ENCODE measurements at regions not wholly inside any gene's neighbourhood (a gene's known extent, or its start where the extent isn't known, plus 50 kb on each side); places are given as distances from the start of the nearest gene placed in this dataset.

DNA sequence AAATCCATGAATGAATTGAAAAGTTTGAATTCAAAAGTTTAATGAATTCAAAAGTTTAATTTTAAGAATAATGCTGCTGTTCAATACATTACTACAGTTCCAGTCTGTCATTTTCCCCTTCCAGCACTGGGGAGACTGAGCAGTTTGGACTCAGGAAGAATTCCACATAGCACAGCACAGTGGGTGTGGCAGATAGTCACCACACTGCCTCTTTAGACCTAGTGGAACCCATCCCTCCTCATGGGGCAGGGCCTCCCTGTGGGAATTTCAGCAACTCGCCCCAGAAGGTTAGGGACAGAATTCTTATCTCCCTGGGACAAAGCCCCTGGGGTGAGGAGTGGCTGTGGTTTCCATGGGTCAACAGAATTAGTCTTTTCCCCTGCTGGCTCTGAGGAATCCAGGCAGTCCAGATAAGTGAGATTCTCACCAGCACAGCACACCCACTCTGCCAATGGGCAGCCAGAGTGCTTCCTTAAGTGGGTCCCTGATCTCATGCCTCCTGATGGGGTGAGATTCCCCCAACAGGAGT lies 442.0 kb upstream of the SYT4 start:
- no peak for FAIRE-seq
- DNase-seq (ENCODE audit: insufficient read length, low spot score), result no peak
- TF ChIP-seq, protein P1, sequence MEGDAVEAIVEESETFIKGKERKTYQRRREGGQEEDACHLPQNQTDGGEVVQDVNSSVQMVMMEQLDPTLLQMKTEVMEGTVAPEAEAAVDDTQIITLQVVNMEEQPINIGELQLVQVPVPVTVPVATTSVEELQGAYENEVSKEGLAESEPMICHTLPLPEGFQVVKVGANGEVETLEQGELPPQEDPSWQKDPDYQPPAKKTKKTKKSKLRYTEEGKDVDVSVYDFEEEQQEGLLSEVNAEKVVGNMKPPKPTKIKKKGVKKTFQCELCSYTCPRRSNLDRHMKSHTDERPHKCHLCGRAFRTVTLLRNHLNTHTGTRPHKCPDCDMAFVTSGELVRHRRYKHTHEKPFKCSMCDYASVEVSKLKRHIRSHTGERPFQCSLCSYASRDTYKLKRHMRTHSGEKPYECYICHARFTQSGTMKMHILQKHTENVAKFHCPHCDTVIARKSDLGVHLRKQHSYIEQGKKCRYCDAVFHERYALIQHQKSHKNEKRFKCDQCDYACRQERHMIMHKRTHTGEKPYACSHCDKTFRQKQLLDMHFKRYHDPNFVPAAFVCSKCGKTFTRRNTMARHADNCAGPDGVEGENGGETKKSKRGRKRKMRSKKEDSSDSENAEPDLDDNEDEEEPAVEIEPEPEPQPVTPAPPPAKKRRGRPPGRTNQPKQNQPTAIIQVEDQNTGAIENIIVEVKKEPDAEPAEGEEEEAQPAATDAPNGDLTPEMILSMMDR (IDR thresholded peaks at IDR 0.05; ENCODE audit: insufficient read depth, missing control alignments), result no peak

DNA sequence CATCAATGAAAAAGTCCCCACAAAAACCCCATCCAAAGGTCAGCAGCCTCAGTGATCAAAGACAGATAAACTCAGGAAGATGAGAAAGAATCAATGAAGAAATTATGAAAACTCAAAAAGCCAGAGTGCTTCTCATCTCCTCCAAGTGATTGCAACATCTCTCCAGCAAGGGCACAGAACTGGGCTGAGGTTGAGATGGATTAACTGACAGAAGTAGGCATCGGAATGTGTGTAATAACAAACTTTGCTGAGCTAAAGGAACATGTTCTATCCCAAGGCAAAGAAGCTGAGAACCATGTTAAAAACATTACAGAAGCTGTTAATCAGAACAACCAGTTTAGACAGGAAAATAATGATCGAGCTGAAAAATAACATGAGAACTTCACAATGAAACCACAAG lies 442.8 kb upstream of the SYT4 start:
- DNase-seq (ENCODE audit: insufficient read length, low spot score) (no peak), FAIRE-seq (no peak)
- TF ChIP-seq, protein P1 (IDR thresholded peaks at IDR 0.05; ENCODE audit: insufficient read depth, missing control alignments), result no peak

DNA sequence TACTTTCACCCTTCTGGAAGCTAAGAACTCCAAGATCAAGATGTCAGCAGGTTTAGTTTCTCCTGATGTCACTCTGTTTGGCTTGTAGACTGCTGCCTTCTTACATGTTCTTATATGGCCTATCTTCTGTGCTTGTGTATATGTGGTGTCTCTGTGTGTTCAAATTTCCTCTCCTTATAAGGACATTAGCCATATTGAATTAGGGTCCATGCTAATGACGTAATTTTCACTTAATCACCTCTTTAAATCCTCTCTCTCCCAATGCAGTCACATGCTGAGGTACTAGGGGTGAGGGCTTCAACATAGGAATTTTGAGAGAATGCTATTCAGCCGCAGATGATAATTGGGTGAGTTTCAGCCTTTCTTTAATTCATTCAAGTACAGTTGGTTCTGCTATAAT lies 458.3 kb upstream of the SYT4 start:
- TF ChIP-seq, protein P1 (IDR thresholded peaks at IDR 0.05; ENCODE audit: insufficient read depth, missing control alignments), result no peak
- DNase-seq (ENCODE audit: insufficient read length, low spot score) (no peak), FAIRE-seq (no peak)

DNA sequence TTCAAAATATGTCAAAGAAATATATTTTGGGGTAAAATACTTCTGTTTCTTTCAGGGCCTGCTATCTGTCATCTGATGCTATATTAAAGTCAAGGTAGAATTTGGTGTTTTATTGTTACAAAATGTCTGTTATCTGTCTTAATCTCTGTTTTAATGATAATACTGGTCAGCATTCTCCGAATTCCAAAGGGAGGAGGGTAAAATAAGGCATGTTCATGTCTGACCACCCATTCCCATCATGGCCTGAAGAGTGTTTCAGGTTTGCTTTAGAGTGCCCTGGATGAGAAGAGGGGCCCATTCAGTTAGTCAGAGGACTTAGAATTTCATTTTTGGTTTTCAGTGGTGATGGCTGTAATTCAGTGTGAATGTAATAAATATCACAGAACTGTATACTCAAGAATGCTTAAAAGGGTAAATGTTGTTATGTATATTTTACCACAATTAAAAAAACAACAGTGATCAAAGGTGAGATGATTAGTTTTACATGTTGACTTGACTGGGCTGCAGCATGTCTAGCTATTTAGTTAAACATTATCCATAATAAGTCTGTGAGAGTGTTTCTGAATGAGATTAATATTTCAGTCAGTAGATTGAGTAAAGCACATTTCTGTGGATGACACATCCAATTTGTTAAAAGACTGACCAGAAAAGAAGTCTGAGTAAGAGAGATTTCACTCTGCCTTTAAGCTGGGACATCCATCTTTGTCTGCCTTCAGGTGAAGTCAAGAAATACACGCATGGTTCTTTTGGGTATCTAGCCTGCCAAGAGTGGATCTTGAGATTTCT lies 467.9 kb upstream of the SYT4 start:
- FAIRE-seq, result no peak

DNA sequence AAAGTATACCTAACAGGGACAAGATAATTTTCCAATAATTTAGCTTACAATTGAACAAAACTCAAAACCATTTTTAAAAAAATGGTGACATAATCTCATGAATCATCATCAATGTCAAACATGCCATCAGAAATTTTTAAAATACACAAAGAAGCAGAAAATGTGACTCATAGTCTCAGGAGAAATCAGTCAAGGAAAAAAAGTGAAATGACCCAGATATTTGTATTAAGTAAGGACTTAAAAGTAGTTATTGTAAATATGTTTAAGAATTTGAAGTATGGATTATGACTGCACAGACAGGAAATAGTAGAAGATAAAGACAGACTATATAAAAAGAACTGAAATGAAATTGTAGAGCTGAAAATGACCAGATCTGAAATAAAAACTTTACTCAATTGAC lies 473.9 kb upstream of the SYT4 start:
- DNase-seq (ENCODE audit: insufficient read length, low spot score), result no peak
- TF ChIP-seq, protein P1 (IDR thresholded peaks at IDR 0.05; ENCODE audit: insufficient read depth, missing control alignments), result no peak
- FAIRE-seq, result no peak

More for the DNA sequence above, 467.9 kb upstream of the SYT4 start:
- DNase-seq (ENCODE audit: insufficient read length, low spot score), result no peak
- TF ChIP-seq, protein P1 (IDR thresholded peaks at IDR 0.05; ENCODE audit: insufficient read depth, missing control alignments), result no peak

DNA sequence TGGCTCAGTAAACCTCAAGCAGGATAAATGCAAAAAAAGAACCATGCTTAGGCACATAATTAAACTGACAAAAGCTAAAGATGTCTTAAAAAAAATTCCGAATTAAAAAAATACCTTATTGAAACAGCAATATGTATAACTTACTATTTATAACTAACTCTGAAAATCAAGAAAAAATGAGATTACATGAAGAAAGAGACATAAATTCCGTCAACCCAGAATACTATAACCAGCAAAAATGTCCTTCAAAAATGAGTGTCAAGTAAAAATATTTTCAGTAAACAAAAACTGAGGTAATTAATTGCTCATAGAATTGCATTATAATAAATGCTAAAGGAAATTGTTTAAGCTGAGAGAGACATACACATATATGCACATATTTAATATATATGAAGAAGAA lies 474.5 kb upstream of the SYT4 start:
- DNase-seq (ENCODE audit: insufficient read length, low spot score), result no peak
- TF ChIP-seq, protein P1 (IDR thresholded peaks at IDR 0.05; ENCODE audit: insufficient read depth, missing control alignments), result no peak
- no peak for FAIRE-seq

DNA sequence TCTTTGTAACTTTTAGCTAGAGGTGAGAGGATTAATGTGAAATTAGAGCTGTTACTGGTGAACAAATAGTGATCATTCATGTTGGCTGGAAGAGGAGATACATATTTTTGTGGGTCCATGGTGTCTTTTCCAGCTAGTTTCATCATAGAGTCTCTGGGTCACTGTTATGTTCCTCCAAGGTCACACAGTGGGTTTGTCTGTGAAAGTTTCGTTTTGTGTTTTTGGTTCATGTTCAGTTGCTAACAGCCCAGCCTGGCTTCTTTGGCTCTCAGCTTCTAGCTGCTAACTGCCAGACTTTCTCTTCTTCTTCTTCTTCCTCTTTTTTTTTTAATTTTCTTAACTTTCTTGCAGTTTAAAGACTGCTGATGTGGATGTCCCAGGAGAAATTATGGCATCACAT lies 480.0 kb upstream of the SYT4 start:
- TF ChIP-seq, protein P1 (IDR thresholded peaks at IDR 0.05; ENCODE audit: insufficient read depth, missing control alignments), result no peak
- DNase-seq (ENCODE audit: insufficient read length, low spot score) (no peak), FAIRE-seq (no peak)

Data from D721Med (cell line).